ENCODE measurements at regions not wholly inside any gene's neighbourhood (a gene's known extent, or its start where the extent isn't known, plus 50 kb on each side); places are given as distances from the start of the nearest gene placed in this dataset.

DNA sequence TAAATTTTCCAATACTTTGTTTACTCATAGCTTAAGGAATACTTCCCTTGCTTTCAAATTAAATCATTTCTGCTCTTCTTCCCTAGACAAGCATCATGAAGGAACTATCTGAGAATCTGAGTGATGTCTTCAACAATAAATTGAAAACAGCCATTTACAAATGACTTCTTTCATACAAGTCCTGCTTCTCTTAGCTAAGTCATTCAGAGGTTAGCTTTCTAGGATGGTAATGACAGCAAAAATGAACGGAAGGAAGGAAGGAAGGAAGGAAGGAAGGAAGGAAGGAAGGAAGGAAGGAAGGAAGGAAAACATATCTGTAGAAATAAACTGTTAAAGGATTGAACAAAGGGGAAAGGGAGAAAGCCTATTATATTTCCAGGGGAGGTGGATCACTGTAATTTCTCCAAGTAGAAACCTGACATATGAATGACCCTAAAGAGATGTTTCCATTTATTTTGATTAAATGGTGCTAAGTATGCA is 335.0 kb upstream of the KYNU start:
- H3K4me3 ChIP-seq (ENCODE audit: control insufficient read depth, low read depth, low read length): no peak overlapping the region
- no peak for DNase-seq (ENCODE audit: low read depth)
- TF ChIP-seq, protein P1, sequence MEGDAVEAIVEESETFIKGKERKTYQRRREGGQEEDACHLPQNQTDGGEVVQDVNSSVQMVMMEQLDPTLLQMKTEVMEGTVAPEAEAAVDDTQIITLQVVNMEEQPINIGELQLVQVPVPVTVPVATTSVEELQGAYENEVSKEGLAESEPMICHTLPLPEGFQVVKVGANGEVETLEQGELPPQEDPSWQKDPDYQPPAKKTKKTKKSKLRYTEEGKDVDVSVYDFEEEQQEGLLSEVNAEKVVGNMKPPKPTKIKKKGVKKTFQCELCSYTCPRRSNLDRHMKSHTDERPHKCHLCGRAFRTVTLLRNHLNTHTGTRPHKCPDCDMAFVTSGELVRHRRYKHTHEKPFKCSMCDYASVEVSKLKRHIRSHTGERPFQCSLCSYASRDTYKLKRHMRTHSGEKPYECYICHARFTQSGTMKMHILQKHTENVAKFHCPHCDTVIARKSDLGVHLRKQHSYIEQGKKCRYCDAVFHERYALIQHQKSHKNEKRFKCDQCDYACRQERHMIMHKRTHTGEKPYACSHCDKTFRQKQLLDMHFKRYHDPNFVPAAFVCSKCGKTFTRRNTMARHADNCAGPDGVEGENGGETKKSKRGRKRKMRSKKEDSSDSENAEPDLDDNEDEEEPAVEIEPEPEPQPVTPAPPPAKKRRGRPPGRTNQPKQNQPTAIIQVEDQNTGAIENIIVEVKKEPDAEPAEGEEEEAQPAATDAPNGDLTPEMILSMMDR (conservative IDR thresholded peaks at IDR 0.05; ENCODE audit: control insufficient read depth, insufficient read depth, low read depth, low read length): no peak

- DNase-seq (ENCODE audit: low read depth): no peak
- H3K4me3 ChIP-seq (ENCODE audit: control insufficient read depth, low read depth, low read length): no peak overlapping the region
- TF ChIP-seq, protein P1 (conservative IDR thresholded peaks at IDR 0.05; ENCODE audit: control insufficient read depth, insufficient read depth, low read depth, low read length): no peak
Observed at GRCh38 chr2:142536966-142537365, 340.5 kb upstream of the KYNU start.

DNA sequence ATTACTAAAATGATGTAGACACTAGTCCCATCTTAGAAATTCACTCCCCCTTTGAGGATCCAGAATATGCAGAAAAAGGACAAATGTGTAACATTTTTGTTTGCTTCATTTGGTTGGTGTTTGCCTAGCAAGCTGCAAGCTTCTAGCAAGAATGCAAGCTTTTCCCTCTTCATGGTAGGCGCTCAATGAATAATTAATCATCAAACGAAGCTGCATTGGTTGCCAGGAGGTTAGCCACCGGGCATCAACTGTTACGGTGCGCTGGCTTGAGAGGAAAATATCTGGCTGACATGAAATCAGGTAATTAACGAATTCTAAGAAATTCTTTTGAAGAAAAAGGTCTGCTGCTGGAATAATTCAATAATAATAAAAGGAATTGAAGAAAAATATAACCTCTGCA is 341.0 kb upstream of the KYNU start:
- no peak overlapping the region for H3K4me3 ChIP-seq (ENCODE audit: control insufficient read depth, low read depth, low read length)
- TF ChIP-seq, protein P1 (conservative IDR thresholded peaks at IDR 0.05; ENCODE audit: control insufficient read depth, insufficient read depth, low read depth, low read length): no peak
- no peak for DNase-seq (ENCODE audit: low read depth)

DNA sequence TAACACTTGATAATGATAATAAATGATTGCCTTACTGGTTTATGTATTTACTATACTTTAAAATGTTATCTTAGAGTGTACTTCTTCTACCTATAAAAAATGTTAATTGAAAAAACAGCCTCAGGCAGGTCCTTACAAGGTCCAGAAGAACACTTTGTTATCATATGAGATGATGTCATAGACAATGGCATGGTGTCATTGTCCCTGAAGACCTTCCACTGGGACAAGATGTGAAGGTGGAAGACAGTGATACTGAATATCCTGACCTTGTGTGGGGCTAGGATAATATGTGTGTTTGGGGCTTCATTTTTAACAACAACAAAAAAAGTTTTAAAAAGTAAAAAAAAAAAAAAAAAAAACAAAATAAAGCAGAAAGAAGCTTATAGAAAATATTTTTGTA is 342.2 kb upstream of the KYNU start:
- TF ChIP-seq, protein P1 (conservative IDR thresholded peaks at IDR 0.05; ENCODE audit: control insufficient read depth, insufficient read depth, low read depth, low read length): no peak
- no peak overlapping the region for H3K4me3 ChIP-seq (ENCODE audit: control insufficient read depth, low read depth, low read length)
- no peak for DNase-seq (ENCODE audit: low read depth)

DNA sequence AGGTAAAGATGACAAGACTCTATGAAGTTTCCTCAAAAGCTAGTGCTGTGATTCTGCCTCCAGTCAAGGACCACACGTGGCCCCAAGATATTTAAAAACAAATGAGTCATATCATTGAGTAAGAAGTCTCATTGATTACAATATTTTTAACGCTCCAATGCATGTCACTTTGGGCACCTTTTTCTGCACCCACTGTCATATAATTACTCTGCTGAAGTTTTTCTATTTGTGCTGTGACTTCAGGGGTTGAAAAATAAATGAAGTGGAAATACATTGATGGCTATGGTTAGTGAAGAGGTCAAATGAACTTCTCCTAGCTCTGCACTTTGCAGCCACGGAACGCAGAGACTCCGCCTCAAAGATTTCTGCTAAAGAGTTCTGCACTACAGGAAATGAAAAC is 344.3 kb upstream of the KYNU start:
- TF ChIP-seq, protein P1 (conservative IDR thresholded peaks at IDR 0.05; ENCODE audit: control insufficient read depth, insufficient read depth, low read depth, low read length): no peak
- H3K4me3 ChIP-seq (ENCODE audit: control insufficient read depth, low read depth, low read length): no peak overlapping the region
- no peak for DNase-seq (ENCODE audit: low read depth)

- no peak for DNase-seq (ENCODE audit: low read depth)
- TF ChIP-seq, protein P1 (conservative IDR thresholded peaks at IDR 0.05; ENCODE audit: control insufficient read depth, insufficient read depth, low read depth, low read length): no peak
Observed at GRCh38 chr2:142531377-142531776, 346.1 kb upstream of the KYNU start.

DNA sequence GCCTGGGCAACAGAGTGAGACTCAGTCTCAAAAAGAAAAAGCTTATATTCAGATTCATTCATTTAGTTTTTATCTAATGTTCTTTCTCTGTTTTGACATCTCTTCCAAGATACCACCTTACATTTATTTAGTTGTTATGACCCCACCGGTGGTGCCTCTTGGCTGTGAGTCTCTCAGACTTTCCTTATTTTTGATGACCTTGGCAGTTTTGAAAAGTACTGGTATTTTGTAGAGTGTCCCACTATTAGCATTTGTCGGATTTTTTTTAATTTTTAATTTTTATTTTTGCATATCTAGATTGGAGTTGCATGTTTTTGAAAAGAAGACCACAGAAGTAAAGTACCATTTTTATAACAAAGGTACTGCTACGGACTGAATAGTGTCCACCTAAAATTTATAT is 351.7 kb upstream of the KYNU start:
- DNase-seq (ENCODE audit: low read depth): no peak
- TF ChIP-seq, protein P1 (conservative IDR thresholded peaks at IDR 0.05; ENCODE audit: control insufficient read depth, insufficient read depth, low read depth, low read length): no peak
- H3K4me3 ChIP-seq (ENCODE audit: control insufficient read depth, low read depth, low read length): no peak overlapping the region

More at GRCh38 chr2:142531377-142531776, 346.1 kb upstream of the KYNU start:
- no peak overlapping the region for H3K4me3 ChIP-seq (ENCODE audit: control insufficient read depth, low read depth, low read length)
